Ishikawa (cell line): ENCODE measurements at regions not wholly inside any gene's neighbourhood (a gene's known extent, or its start where the extent isn't known, plus 50 kb on each side); places are given as distances from the start of the nearest gene placed in this dataset.

Experiments used
- CEBPB ChIP-seq: IDR thresholded peaks from 2 replicates; pipeline ENCODE4 v1.6.1; 2012
- EP300 ChIP-seq: IDR thresholded peaks from 2 replicates; pipeline ENCODE4 v1.6.1; 2012; ENCODE audit warnings: borderline replicate concordance
- FOXM1 ChIP-seq: IDR thresholded peaks from 2 replicates; pipeline ENCODE4 v1.6.1; 2012; ENCODE audit warnings: low read depth, borderline replicate concordance
- MAX ChIP-seq: IDR thresholded peaks from 2 replicates; pipeline ENCODE4 v1.6.1; 2012
- NFIC ChIP-seq: IDR thresholded peaks from 2 replicates; pipeline ENCODE4 v1.6.1; 2012
- RAD21 ChIP-seq: IDR thresholded peaks from 2 replicates; pipeline ENCODE4 v1.6.1; 2012; ENCODE audit warnings: low read depth
- REST ChIP-seq: IDR thresholded peaks from 2 replicates; pipeline ENCODE4 v1.6.1; 2012; ENCODE audit warnings: low read depth, mild to moderate bottlenecking
- TAF1 ChIP-seq: IDR thresholded peaks from 2 replicates; pipeline ENCODE4 v1.6.1; 2012; ENCODE audit warnings: low read depth, mild to moderate bottlenecking
- USF1 ChIP-seq: IDR thresholded peaks from 2 replicates; pipeline ENCODE4 v1.6.1; 2012
- YY1 ChIP-seq: IDR thresholded peaks from 2 replicates; pipeline ENCODE4 v1.6.1; 2012; ENCODE audit warnings: low read depth

GRCh38 chr20:40284611-40285010 lies 404.4 kb downstream of the MAFB start:
- no peak for TF ChIP-seq RAD21
- no peak for TF ChIP-seq CEBPB
- TF ChIP-seq REST: no peak
- TF ChIP-seq TAF1: no peak
- no peak for TF ChIP-seq EP300
- no peak for TF ChIP-seq MAX
- TF ChIP-seq YY1: no peak
- no peak for TF ChIP-seq USF1
- no peak for TF ChIP-seq FOXM1
- no peak for TF ChIP-seq NFIC
